ENCODE measurements at regions not wholly inside any gene's neighbourhood (a gene's known extent, or its start where the extent isn't known, plus 50 kb on each side); places are given as distances from the start of the nearest gene placed in this dataset.

- H3K36me3 ChIP-seq (ENCODE audit: control insufficient read depth, insufficient read depth, low read length): no peaks in the 10 kb centered on the region
- H3K9me3 ChIP-seq (ENCODE audit: control insufficient read depth, insufficient read depth, low read depth, low read length): no peaks in the 10 kb centered on the region
- no peaks in the 10 kb centered on the region for H3K79me2 ChIP-seq (ENCODE audit: control insufficient read depth, insufficient read depth, low read length)
- no peak overlapping the region for H3K27ac ChIP-seq (ENCODE audit: insufficient read depth, low read length)
- H4K20me1 ChIP-seq (ENCODE audit: control insufficient read depth, extremely low read depth, insufficient read depth, low read length): no peaks in the 10 kb centered on the region
- H3K4me3 ChIP-seq (replicated peaks in 1 of 4; ENCODE audit: control extremely low read depth in 1 of 4, insufficient read depth in 1 of 4, low read depth in 3 of 4, low read length in 4 of 4): no peak overlapping the region
- H3K27me3 ChIP-seq (ENCODE audit: control insufficient read depth, insufficient read depth, low read length): no peaks in the 10 kb centered on the region
- no peaks in the 10 kb centered on the region for H3K4me1 ChIP-seq (ENCODE audit: control insufficient read depth, extremely low read depth, insufficient read depth, low read length)
- DNase-seq (ENCODE audit: low read depth in 2 of 2): no peak
- no peak overlapping the region for H2AFZ ChIP-seq (ENCODE audit: low read length)
- no peak overlapping the region for H3K9ac ChIP-seq (ENCODE audit: insufficient read depth, low read length)
- TF ChIP-seq EZH2 (IDR thresholded peaks at IDR 0.05; ENCODE audit: low read length, missing control alignments) (no peak), CTCF (conservative IDR thresholded peaks at IDR 0.05 in 1 of 2, IDR thresholded peaks at IDR 0.05 in 1 of 2; ENCODE audit: low read depth in 1 of 2, low read length in 2 of 2) (no peak)
- no peak overlapping the region for H3K4me2 ChIP-seq (ENCODE audit: extremely low read depth, insufficient read depth, low read length)
Measured at GRCh38 chr10:113226831-113227445, 276.9 kb downstream of the TCF7L2 start.

- H3K36me3 ChIP-seq (ENCODE audit: control insufficient read depth, insufficient read depth, low read length): no peaks in the 10 kb centered on the region
- H3K9me3 ChIP-seq (ENCODE audit: control insufficient read depth, insufficient read depth, low read depth, low read length): no peaks in the 10 kb centered on the region
- no peak overlapping the region for H3K27ac ChIP-seq (ENCODE audit: insufficient read depth, low read length)
- H2AFZ ChIP-seq (ENCODE audit: low read length): no peak overlapping the region
- no peak overlapping the region for H3K4me2 ChIP-seq (ENCODE audit: extremely low read depth, insufficient read depth, low read length)
- H3K27me3 ChIP-seq (ENCODE audit: control insufficient read depth, insufficient read depth, low read length): no peaks in the 10 kb centered on the region
- no peak for TF ChIP-seq CTCF (conservative IDR thresholded peaks at IDR 0.05 in 1 of 2, IDR thresholded peaks at IDR 0.05 in 1 of 2; ENCODE audit: low read depth in 1 of 2, low read length in 2 of 2)
- no peak for TF ChIP-seq EZH2 (IDR thresholded peaks at IDR 0.05; ENCODE audit: low read length, missing control alignments)
- H3K9ac ChIP-seq (ENCODE audit: insufficient read depth, low read length): no peak overlapping the region
- peak; percentile 17 to 87 for DNase-seq (ENCODE audit: low read depth in 2 of 2)
- H3K4me1 ChIP-seq (ENCODE audit: control insufficient read depth, extremely low read depth, insufficient read depth, low read length): no peaks in the 10 kb centered on the region
- no peak overlapping the region for H3K4me3 ChIP-seq (replicated peaks in 1 of 4; ENCODE audit: control extremely low read depth in 1 of 4, insufficient read depth in 1 of 4, low read depth in 3 of 4, low read length in 4 of 4)
- no peaks in the 10 kb centered on the region for H3K79me2 ChIP-seq (ENCODE audit: control insufficient read depth, insufficient read depth, low read length)
- H4K20me1 ChIP-seq (ENCODE audit: control insufficient read depth, extremely low read depth, insufficient read depth, low read length): no peaks in the 10 kb centered on the region
Measured at GRCh38 chr10:113228530-113228929, 278.5 kb downstream of the TCF7L2 start.

- H3K27me3 ChIP-seq (ENCODE audit: control insufficient read depth, insufficient read depth, low read length): no peaks in the 10 kb centered on the region
- no peaks in the 10 kb centered on the region for H4K20me1 ChIP-seq (ENCODE audit: control insufficient read depth, extremely low read depth, insufficient read depth, low read length)
- DNase-seq (ENCODE audit: low read depth in 2 of 2): no peak
- H3K4me2 ChIP-seq (ENCODE audit: extremely low read depth, insufficient read depth, low read length): no peak overlapping the region
- no peak overlapping the region for H3K27ac ChIP-seq (ENCODE audit: insufficient read depth, low read length)
- no peaks in the 10 kb centered on the region for H3K36me3 ChIP-seq (ENCODE audit: control insufficient read depth, insufficient read depth, low read length)
- H3K4me1 ChIP-seq (ENCODE audit: control insufficient read depth, extremely low read depth, insufficient read depth, low read length): no peaks in the 10 kb centered on the region
- no peak overlapping the region for H2AFZ ChIP-seq (ENCODE audit: low read length)
- H3K9me3 ChIP-seq (ENCODE audit: control insufficient read depth, insufficient read depth, low read depth, low read length): no peaks in the 10 kb centered on the region
- H3K9ac ChIP-seq (ENCODE audit: insufficient read depth, low read length): no peak overlapping the region
- no peak overlapping the region for H3K4me3 ChIP-seq (replicated peaks in 1 of 4; ENCODE audit: control extremely low read depth in 1 of 4, insufficient read depth in 1 of 4, low read depth in 3 of 4, low read length in 4 of 4)
- H3K79me2 ChIP-seq (ENCODE audit: control insufficient read depth, insufficient read depth, low read length): no peaks in the 10 kb centered on the region
- no peak for TF ChIP-seq CTCF (conservative IDR thresholded peaks at IDR 0.05 in 1 of 2, IDR thresholded peaks at IDR 0.05 in 1 of 2; ENCODE audit: low read depth in 1 of 2, low read length in 2 of 2)
- no peak for TF ChIP-seq EZH2 (IDR thresholded peaks at IDR 0.05; ENCODE audit: low read length, missing control alignments)
Measured at GRCh38 chr10:113230011-113230610, 280.1 kb downstream of the TCF7L2 start.

All from fibroblast of lung (primary cell).